Caco-2 (cell line): ENCODE measurements at regions not wholly inside any gene's neighbourhood (a gene's known extent, or its start where the extent isn't known, plus 50 kb on each side); places are given as distances from the start of the nearest gene placed in this dataset.

Source experiments
- BruUV-seq: library from RNA; stranded (reverse); fragments of 400-500 nt; replicated peaks from 2 replicates; lab custom pipeline; 2021; lab: Mats Ljungman, UMichigan
- CTCF ChIA-PET: fragments of 300-600 bp; sonication (Branson Sonifier 250); formaldehyde crosslinking; loops from one replicate; lab custom pipeline; 2022; ENCODE audit warnings: antibody characterized with exemption; lab: Charles Lee
- POLR2A ChIA-PET: fragments of 300-600 bp; sonication (Branson Sonifier 250); formaldehyde crosslinking; loops from one replicate; lab custom pipeline; 2022; ENCODE audit warnings: antibody characterized with exemption; lab: Charles Lee
- DNase-seq, 2 experiments: peaks; one replicate each; pipeline versions ENCODE4 v3.0.0 to v3.0.0-alpha.2; 2020 to 2022
- H3K27me3 ChIP-seq: replicated peaks from 2 replicates; pipeline ENCODE4 v1.6.0; 2011; ENCODE audit warnings: low read length; ENCODE audit not compliant: control insufficient read depth, insufficient read depth
- H3K36me3 ChIP-seq: 2 replicates; pipeline ENCODE4 v1.5.1; 2011; ENCODE audit warnings: low read length; ENCODE audit not compliant: control insufficient read depth, insufficient read depth
- H3K4me1 ChIP-seq: fragments of 250-450 bp; sonication (Bioruptor Pico); 2 replicates; pipeline ENCODE4 v1.5.1; 2020; ENCODE audit warnings: mild to moderate bottlenecking
- H3K4me3 ChIP-seq: 2 replicates; pipeline ENCODE4 v1.5.1; 2011; ENCODE audit warnings: low read depth, mild to moderate bottlenecking, control low read depth, low read length
- H3K9me3 ChIP-seq: fragments of 250-450 bp; sonication (Bioruptor Pico); 2 replicates; pipeline ENCODE4 v1.5.1; 2020; ENCODE audit warnings: mild to moderate bottlenecking, moderate library complexity
- H3K27ac Mint-ChIP-seq: one replicate; pipeline ENCODE4 v1.8.0; 2022; ENCODE audit warnings: mixed read lengths; ENCODE audit not compliant: unreplicated experiment
- H3K27me3 Mint-ChIP-seq: one replicate; pipeline ENCODE4 v1.8.0; 2022; ENCODE audit warnings: mixed read lengths; ENCODE audit not compliant: insufficient read depth, unreplicated experiment
- H3K36me3 Mint-ChIP-seq: one replicate; pipeline ENCODE4 v1.8.0; 2022; ENCODE audit warnings: mild to moderate bottlenecking, mixed read lengths; ENCODE audit not compliant: insufficient read depth, unreplicated experiment
- H3K4me1 Mint-ChIP-seq: one replicate; pipeline ENCODE4 v1.8.0; 2022; ENCODE audit warnings: low read depth, mixed read lengths; ENCODE audit not compliant: unreplicated experiment
- H3K4me3 Mint-ChIP-seq: one replicate; pipeline ENCODE4 v1.8.0; 2022; ENCODE audit warnings: mild to moderate bottlenecking, moderate library complexity, mixed read lengths; ENCODE audit not compliant: unreplicated experiment
- H3K9me3 Mint-ChIP-seq: one replicate; pipeline ENCODE4 v1.8.0; 2022; ENCODE audit warnings: mixed read lengths; ENCODE audit not compliant: unreplicated experiment
- intact Hi-C: fragments of 100-400 bp; cut with micrococcal nuclease; formaldehyde crosslinking; loops from one replicate; pipeline ENCODE4 v1.10.0; 2022; ENCODE audit not compliant: unreplicated experiment
- TF ChIP-seq, protein P1 (sequence below), 2 experiments: fragments of 200-600 bp in 1 of 2; IDR thresholded peaks; 1 replicate in 1 of 2; 2 replicates in 1 of 2; pipeline versions ENCODE4 v1.5.1 to v1.8.0; 2011 to 2022; ENCODE audit warnings: antibody characterized with exemption in 1 of 2, control low read depth in 1 of 2, inconsistent platforms in 1 of 2, low read depth in 1 of 2, low read length in 1 of 2, mild to moderate bottlenecking in 1 of 2, moderate library complexity in 1 of 2; ENCODE audit not compliant: insufficient read depth in 1 of 2, severe bottlenecking in 1 of 2, unreplicated experiment in 1 of 2

DNA sequence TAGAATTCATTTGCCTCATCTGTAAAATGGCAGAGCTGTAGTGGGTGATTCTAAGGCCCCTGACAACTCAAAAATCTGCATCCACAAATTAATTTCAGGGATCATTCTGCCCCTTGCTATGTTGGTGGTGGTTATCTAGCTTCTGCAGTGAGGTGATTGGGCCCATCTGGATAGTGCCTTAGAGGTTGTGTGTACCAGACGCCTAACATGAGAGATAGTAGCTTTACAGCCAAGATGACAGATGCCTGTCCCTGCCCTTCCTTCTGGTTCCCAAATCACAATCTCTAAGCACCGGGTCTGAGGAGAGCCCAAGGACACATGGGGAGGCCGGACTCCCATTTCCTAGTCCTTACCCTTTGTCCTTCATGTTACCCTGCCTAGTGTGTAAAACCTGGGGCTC lies 51.1 kb upstream of the TNP1 start:
- CTCF ChIA-PET = no interaction called here
- no peaks in the 10 kb centered on the region for H3K36me3 Mint-ChIP-seq
- no peak for DNase-seq
- no TSS peak for BruUV-seq
- no peaks in the 10 kb centered on the region for H3K36me3 ChIP-seq
- no peaks in the 10 kb centered on the region for H3K9me3 ChIP-seq
- no peak overlapping the region for H3K4me3 Mint-ChIP-seq
- TF ChIP-seq, protein P1, sequence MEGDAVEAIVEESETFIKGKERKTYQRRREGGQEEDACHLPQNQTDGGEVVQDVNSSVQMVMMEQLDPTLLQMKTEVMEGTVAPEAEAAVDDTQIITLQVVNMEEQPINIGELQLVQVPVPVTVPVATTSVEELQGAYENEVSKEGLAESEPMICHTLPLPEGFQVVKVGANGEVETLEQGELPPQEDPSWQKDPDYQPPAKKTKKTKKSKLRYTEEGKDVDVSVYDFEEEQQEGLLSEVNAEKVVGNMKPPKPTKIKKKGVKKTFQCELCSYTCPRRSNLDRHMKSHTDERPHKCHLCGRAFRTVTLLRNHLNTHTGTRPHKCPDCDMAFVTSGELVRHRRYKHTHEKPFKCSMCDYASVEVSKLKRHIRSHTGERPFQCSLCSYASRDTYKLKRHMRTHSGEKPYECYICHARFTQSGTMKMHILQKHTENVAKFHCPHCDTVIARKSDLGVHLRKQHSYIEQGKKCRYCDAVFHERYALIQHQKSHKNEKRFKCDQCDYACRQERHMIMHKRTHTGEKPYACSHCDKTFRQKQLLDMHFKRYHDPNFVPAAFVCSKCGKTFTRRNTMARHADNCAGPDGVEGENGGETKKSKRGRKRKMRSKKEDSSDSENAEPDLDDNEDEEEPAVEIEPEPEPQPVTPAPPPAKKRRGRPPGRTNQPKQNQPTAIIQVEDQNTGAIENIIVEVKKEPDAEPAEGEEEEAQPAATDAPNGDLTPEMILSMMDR (IDR thresholded peaks at IDR 0.05; ENCODE audit: insufficient read depth in 1 of 2, low read depth in 1 of 2, low read length in 1 of 2, severe bottlenecking in 1 of 2, unreplicated experiment in 1 of 2) = no peak
- intact Hi-C loops = no loop called here
- POLR2A ChIA-PET = no interaction called here
- H3K4me1 Mint-ChIP-seq = no peaks in the 10 kb centered on the region
- no peaks in the 10 kb centered on the region for H3K27me3 ChIP-seq
- no peaks in the 10 kb centered on the region for H3K9me3 Mint-ChIP-seq
- H3K4me3 ChIP-seq = no peak overlapping the region
- H3K4me1 ChIP-seq = no peaks in the 10 kb centered on the region
- peaks cover 2% of the 10 kb centered on the region for H3K27me3 Mint-ChIP-seq
- no peak overlapping the region for H3K27ac Mint-ChIP-seq

DNA sequence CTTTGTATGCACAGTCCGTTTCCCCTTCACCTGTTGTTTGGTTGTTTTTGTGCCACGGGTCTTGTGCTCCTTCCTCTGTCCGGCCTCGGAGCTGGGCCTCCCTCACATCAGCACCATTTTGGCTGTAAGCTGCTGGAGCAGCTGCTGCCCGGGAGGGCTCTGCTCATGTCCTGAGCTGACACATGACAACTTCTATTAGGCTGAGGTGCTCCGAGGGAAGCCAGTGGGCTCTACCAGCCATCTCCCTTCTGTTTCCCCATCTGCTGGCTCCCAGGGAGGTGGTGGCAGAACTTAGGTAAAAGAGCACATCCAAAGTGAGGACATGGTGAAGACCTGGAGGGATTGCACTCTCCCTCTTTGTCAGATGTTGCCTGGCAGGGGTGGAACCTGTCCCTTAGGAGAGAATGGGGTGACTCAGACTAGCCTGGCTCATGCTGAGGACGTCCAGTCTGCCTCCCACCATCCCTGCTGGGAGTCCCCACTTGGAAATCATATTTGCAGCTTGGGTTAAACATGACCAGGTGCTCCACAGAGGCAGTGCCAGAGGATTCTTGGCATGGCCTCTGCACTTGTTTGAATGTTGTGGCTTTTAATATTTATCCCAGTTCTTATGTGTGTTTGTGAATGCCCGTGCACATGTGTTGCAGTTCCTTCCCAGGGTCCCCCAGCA lies 49.8 kb upstream of the TNP1 start:
- no peaks in the 10 kb centered on the region for H3K4me1 ChIP-seq
- H3K9me3 Mint-ChIP-seq = no peaks in the 10 kb centered on the region
- H3K9me3 ChIP-seq = no peaks in the 10 kb centered on the region
- CTCF ChIA-PET = interaction anchor here (0.6 to 0.7 kb wide), 2 partner anchors 214 to 601 kb away, joined by 3 read pairs; partner anchors contain the start of gene IGFBP5
- H3K27ac Mint-ChIP-seq = no peak overlapping the region
- H3K36me3 Mint-ChIP-seq = no peaks in the 10 kb centered on the region
- H3K27me3 Mint-ChIP-seq = peaks cover 2% of the 10 kb centered on the region
- BruUV-seq = no TSS peak
- no peaks in the 10 kb centered on the region for H3K36me3 ChIP-seq
- H3K4me3 ChIP-seq = no peak overlapping the region
- H3K4me1 Mint-ChIP-seq = no peaks in the 10 kb centered on the region
- POLR2A ChIA-PET = no interaction called here
- no peak overlapping the region for H3K4me3 Mint-ChIP-seq
- DNase-seq = no peak
- no peaks in the 10 kb centered on the region for H3K27me3 ChIP-seq
- intact Hi-C loops = no loop called here
- TF ChIP-seq, protein P1 (IDR thresholded peaks at IDR 0.05; ENCODE audit: insufficient read depth in 1 of 2, low read depth in 1 of 2, low read length in 1 of 2, severe bottlenecking in 1 of 2, unreplicated experiment in 1 of 2) = no peak
